Liver (tissue), 3 donors: ENCODE measurements at regions not wholly inside any gene's neighbourhood (a gene's known extent, or its start where the extent isn't known, plus 50 kb on each side); places are given as distances from the start of the nearest gene placed in this dataset.

ENCODE experiments used
- HNF4G ChIP-seq: IDR thresholded peaks from 2 replicates; pipeline ENCODE4 v1.6.1; 2016; ENCODE audit warnings: antibody characterized with exemption
- JUND ChIP-seq, 2 donors: IDR thresholded peaks; 2 replicates each; pipeline ENCODE4 v1.6.1; 2016; ENCODE audit warnings: antibody characterized with exemption in 2 of 2
- YY1 ChIP-seq: IDR thresholded peaks from 2 replicates; pipeline ENCODE4 v1.6.1; 2016; ENCODE audit warnings: antibody characterized with exemption, mild to moderate bottlenecking
- TF ChIP-seq, protein P1 (sequence below): IDR thresholded peaks from 2 replicates; pipeline ENCODE4 v1.6.1; 2016; ENCODE audit warnings: antibody characterized with exemption
- TF ChIP-seq, protein P2 (sequence below): fragments of 150-350 bp; IDR thresholded peaks from 2 replicates; pipeline ENCODE4 v1.5.1; 2017; ENCODE audit warnings: improper control_type of control experiment, low read depth, low read length; ENCODE audit not compliant: missing input control
- donor health status: healthy.
- donor health status: healthy.

DNA sequence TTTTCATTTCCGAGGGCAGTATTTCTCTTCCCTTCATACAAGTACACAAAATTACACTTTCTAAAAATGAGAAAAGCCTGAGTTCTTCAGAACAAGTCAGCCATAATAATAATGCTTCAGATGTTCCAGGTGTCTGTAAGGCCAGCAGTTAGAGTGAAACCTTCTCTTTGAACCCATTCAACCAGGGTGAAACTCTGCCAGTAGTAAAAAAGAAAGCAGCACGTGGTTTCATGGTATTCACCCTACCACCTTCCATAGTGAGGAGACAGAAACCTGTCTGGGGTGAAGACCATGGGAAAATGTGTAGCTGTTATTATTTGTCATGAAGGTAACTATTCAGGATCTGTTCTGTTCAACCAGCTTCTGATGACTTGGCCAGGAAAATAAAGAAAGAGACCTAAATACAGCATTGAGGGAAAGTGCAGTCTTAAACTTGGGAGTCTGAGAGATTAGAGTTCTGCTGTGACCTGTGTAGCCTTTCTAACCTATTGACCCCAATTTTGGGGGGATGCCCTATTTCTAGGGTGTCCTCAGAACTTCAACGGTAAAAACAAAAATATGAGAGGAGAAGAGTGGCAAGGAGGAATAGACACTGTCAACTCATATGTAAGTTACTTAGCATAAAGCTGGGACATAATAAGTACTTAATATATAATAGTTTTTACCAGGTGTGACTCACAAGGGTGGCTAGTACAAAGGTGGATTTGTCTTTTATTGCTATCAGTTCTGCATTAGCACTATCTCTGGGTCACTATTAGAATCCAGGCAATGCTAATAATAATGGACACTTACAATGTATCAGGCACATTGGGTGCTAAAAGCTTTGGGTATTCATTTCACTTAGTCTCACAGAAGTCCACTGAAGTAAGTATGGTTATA lies 70.0 kb upstream of the TNFSF4 start:
- TF ChIP-seq, protein P1, sequence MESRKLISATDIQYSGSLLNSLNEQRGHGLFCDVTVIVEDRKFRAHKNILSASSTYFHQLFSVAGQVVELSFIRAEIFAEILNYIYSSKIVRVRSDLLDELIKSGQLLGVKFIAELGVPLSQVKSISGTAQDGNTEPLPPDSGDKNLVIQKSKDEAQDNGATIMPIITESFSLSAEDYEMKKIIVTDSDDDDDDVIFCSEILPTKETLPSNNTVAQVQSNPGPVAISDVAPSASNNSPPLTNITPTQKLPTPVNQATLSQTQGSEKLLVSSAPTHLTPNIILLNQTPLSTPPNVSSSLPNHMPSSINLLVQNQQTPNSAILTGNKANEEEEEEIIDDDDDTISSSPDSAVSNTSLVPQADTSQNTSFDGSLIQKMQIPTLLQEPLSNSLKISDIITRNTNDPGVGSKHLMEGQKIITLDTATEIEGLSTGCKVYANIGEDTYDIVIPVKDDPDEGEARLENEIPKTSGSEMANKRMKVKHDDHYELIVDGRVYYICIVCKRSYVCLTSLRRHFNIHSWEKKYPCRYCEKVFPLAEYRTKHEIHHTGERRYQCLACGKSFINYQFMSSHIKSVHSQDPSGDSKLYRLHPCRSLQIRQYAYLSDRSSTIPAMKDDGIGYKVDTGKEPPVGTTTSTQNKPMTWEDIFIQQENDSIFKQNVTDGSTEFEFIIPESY, result no peak
- TF ChIP-seq, protein P2, sequence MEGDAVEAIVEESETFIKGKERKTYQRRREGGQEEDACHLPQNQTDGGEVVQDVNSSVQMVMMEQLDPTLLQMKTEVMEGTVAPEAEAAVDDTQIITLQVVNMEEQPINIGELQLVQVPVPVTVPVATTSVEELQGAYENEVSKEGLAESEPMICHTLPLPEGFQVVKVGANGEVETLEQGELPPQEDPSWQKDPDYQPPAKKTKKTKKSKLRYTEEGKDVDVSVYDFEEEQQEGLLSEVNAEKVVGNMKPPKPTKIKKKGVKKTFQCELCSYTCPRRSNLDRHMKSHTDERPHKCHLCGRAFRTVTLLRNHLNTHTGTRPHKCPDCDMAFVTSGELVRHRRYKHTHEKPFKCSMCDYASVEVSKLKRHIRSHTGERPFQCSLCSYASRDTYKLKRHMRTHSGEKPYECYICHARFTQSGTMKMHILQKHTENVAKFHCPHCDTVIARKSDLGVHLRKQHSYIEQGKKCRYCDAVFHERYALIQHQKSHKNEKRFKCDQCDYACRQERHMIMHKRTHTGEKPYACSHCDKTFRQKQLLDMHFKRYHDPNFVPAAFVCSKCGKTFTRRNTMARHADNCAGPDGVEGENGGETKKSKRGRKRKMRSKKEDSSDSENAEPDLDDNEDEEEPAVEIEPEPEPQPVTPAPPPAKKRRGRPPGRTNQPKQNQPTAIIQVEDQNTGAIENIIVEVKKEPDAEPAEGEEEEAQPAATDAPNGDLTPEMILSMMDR, result no peak
- no peak for TF ChIP-seq JUND (IDR thresholded peaks at IDR 0.05)
- TF ChIP-seq YY1, result no peak
- no peak for TF ChIP-seq HNF4G
